ENCODE measurements at regions not wholly inside any gene's neighbourhood (a gene's known extent, or its start where the extent isn't known, plus 50 kb on each side); places are given as distances from the start of the nearest gene placed in this dataset.

DNA sequence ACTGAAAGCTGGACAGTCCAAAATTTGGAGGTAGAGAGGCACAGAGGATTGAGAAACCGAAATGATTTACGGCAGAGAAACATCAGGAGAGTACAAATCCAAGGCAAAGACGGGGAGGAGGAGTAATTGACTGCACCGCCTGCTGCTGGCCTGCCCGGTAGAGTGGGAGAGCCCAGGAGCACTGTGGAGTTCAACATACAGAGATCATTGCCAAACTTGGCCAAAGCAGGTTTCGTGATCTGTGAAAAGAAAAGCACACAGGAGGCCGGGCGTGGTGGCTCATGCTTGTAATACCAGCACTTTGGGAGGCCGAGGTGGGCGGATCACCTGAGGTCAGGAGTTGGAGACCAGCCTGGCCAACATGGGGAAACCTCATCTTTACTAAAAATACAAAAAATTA is 306.0 kb upstream of the PFKP start:
- TF ChIP-seq RFX5 (IDR thresholded peaks at IDR 0.05; ENCODE audit: low read depth, low read length) (no peak), RCOR1 (IDR thresholded peaks at IDR 0.05; ENCODE audit: insufficient replicate concordance, low read length) (no peak), MAFK (IDR thresholded peaks at IDR 0.05; ENCODE audit: low read depth, low read length) (no peak), POLR2A (IDR thresholded peaks at IDR 0.05; ENCODE audit: low read depth, low read length) (no peak), RAD21 (IDR thresholded peaks at IDR 0.05; ENCODE audit: low read length) (no peak), SMC3 (IDR thresholded peaks at IDR 0.05; ENCODE audit: low read depth, low read length) (no peak), CHD1 (IDR thresholded peaks at IDR 0.05; ENCODE audit: low read depth, low read length) (no peak)
- TF ChIP-seq, protein P1, sequence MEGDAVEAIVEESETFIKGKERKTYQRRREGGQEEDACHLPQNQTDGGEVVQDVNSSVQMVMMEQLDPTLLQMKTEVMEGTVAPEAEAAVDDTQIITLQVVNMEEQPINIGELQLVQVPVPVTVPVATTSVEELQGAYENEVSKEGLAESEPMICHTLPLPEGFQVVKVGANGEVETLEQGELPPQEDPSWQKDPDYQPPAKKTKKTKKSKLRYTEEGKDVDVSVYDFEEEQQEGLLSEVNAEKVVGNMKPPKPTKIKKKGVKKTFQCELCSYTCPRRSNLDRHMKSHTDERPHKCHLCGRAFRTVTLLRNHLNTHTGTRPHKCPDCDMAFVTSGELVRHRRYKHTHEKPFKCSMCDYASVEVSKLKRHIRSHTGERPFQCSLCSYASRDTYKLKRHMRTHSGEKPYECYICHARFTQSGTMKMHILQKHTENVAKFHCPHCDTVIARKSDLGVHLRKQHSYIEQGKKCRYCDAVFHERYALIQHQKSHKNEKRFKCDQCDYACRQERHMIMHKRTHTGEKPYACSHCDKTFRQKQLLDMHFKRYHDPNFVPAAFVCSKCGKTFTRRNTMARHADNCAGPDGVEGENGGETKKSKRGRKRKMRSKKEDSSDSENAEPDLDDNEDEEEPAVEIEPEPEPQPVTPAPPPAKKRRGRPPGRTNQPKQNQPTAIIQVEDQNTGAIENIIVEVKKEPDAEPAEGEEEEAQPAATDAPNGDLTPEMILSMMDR (conservative IDR thresholded peaks at IDR 0.05; ENCODE audit: low read depth, low read length) = no peak
- TF ChIP-seq, protein P2, sequence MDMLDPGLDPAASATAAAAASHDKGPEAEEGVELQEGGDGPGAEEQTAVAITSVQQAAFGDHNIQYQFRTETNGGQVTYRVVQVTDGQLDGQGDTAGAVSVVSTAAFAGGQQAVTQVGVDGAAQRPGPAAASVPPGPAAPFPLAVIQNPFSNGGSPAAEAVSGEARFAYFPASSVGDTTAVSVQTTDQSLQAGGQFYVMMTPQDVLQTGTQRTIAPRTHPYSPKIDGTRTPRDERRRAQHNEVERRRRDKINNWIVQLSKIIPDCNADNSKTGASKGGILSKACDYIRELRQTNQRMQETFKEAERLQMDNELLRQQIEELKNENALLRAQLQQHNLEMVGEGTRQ (IDR thresholded peaks at IDR 0.05; ENCODE audit: low read depth, low read length) = no peak
- TF ChIP-seq, protein P3, sequence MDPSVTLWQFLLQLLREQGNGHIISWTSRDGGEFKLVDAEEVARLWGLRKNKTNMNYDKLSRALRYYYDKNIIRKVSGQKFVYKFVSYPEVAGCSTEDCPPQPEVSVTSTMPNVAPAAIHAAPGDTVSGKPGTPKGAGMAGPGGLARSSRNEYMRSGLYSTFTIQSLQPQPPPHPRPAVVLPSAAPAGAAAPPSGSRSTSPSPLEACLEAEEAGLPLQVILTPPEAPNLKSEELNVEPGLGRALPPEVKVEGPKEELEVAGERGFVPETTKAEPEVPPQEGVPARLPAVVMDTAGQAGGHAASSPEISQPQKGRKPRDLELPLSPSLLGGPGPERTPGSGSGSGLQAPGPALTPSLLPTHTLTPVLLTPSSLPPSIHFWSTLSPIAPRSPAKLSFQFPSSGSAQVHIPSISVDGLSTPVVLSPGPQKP (IDR thresholded peaks at IDR 0.05; ENCODE audit: borderline replicate concordance, low read depth, low read length) = no peak
